Neural crest cell (in vitro differentiated cells): ENCODE measurements at regions not wholly inside any gene's neighbourhood (a gene's known extent, or its start where the extent isn't known, plus 50 kb on each side); places are given as distances from the start of the nearest gene placed in this dataset.

ENCODE experiments used
- DNase-seq: peaks from one replicate; pipeline ENCODE4 v3.0.0; 2021; ENCODE audit warnings: low read depth, mixed read lengths, low spot score
- H3K27ac Mint-ChIP-seq: one replicate; pipeline ENCODE4 v1.8.0; 2021; ENCODE audit warnings: mild to moderate bottlenecking, mixed read lengths; ENCODE audit not compliant: unreplicated experiment
- H3K27me3 Mint-ChIP-seq: 2 replicates; pipeline ENCODE4 v1.8.0; 2021; ENCODE audit warnings: low read depth, mild to moderate bottlenecking, mixed read lengths
- H3K36me3 Mint-ChIP-seq: 2 replicates; pipeline ENCODE4 v1.8.0; 2021; ENCODE audit warnings: low read depth, mild to moderate bottlenecking, mixed read lengths
- H3K4me1 Mint-ChIP-seq: 2 replicates; pipeline ENCODE4 v1.8.0; 2021; ENCODE audit warnings: mixed read lengths
- H3K4me3 Mint-ChIP-seq: one replicate; pipeline ENCODE4 v1.8.0; 2021; ENCODE audit warnings: mild to moderate bottlenecking, mixed read lengths
- H3K9me3 Mint-ChIP-seq: 2 replicates; pipeline ENCODE4 v1.8.0; 2021; ENCODE audit warnings: mixed read lengths
- TF ChIP-seq, protein P1 (sequence below): fragments of 200-600 bp; sonication (generic); conservative IDR thresholded peaks from 2 replicates; pipeline ENCODE4 v1.5.0; 2021; ENCODE audit warnings: antibody characterized with exemption, mild to moderate bottlenecking

DNA sequence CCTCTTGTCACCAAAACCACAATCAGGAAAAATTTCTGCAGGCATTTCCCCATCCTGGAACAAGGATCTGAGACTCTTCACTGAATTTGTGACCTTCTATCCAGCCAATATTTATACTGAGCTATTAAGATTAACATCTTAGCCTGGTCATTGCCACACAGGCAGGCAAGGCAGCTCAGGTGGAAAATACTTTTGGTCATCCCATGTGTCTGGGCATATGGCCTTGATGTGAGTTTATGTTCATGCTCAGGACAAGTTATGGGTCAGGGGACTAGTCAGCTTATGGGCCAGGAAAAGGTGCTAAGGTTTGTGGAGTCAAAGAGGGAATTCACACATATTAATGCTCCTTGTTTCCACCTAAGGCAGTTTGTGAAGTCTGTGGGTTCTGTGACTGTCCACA, 124.3 kb upstream of the TOP3B start:
- TF ChIP-seq, protein P1, sequence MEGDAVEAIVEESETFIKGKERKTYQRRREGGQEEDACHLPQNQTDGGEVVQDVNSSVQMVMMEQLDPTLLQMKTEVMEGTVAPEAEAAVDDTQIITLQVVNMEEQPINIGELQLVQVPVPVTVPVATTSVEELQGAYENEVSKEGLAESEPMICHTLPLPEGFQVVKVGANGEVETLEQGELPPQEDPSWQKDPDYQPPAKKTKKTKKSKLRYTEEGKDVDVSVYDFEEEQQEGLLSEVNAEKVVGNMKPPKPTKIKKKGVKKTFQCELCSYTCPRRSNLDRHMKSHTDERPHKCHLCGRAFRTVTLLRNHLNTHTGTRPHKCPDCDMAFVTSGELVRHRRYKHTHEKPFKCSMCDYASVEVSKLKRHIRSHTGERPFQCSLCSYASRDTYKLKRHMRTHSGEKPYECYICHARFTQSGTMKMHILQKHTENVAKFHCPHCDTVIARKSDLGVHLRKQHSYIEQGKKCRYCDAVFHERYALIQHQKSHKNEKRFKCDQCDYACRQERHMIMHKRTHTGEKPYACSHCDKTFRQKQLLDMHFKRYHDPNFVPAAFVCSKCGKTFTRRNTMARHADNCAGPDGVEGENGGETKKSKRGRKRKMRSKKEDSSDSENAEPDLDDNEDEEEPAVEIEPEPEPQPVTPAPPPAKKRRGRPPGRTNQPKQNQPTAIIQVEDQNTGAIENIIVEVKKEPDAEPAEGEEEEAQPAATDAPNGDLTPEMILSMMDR: no peak

DNA sequence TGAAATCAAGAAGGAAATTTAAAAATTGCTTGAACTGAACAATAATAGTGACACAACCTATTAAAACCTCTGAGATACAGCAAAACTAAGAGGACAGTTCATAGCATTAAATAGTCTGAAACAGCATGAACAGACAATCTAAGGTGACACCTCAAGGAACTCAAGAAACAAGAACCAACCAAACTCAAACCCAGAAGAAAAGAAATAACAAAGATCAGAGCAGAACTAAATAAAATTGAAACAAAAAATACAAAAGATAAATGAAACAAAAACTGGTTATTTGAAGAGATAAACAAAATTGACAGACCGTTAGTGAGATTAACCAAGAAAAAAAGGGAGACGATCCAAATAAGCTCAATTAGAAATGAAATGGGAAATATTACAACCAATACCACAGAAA, 122.8 kb upstream of the TOP3B start:
- TF ChIP-seq, protein P1: no peak
- Mint-ChIP-seq H3K4me3 (no peak overlapping the region), H3K27ac (no peak overlapping the region), H3K27me3 (peaks cover 50% of the 10 kb centered on the region), H3K36me3 (no peaks in the 10 kb centered on the region), H3K9me3 (no peaks in the 10 kb centered on the region), H3K4me1 (no peaks in the 10 kb centered on the region)
- DNase-seq: no peak

More for the DNA sequence above, 124.3 kb upstream of the TOP3B start:
- no peak overlapping the region for H3K4me3 Mint-ChIP-seq
- peaks cover 5% of the 10 kb centered on the region for H3K4me1 Mint-ChIP-seq
- no peak overlapping the region for H3K27ac Mint-ChIP-seq
- no peaks in the 10 kb centered on the region for H3K9me3 Mint-ChIP-seq
- H3K36me3 Mint-ChIP-seq: no peaks in the 10 kb centered on the region
- H3K27me3 Mint-ChIP-seq: peaks cover 45% of the 10 kb centered on the region
- no peak for DNase-seq

DNA sequence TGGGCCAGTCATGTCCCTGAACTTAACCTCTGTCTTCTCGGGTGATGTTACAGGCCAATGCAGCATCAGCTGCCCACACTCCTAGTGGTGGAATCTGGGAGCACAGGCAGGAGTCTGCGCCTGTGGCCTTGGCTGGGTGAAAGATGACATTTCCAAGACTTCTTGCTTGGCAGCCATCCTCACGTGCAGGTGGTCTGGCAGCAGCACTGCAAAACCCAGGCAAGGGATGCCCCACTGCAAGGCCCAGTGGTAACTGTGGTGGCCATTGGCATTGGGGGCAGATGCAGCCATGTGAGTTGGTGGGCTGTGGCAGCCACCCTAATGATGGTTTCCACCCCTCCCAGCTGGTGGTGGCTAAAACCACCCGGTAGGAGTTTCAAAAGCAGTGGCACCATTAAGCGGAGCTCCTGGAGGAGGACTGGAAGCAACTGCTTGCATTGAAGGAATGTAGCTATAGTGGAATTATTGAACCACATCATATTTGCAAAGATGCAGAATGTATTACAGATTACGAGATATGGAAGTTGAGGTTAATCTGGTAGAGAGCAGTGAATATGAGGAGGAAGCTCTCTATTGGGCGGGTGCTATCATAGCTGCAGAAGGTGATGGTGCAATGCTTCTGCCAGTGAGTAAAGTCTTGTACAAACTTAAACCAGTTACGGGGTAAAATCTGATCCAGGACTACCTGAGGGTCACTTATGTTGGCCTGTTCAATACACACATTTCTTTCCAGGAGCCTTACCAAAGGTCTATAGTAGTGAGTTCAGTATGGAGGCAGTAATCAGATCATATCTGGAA, 120.7 kb upstream of the TOP3B start:
- Mint-ChIP-seq H3K9me3 (no peaks in the 10 kb centered on the region), H3K4me1 (no peaks in the 10 kb centered on the region), H3K27ac (no peak overlapping the region), H3K36me3 (no peaks in the 10 kb centered on the region), H3K4me3 (no peak overlapping the region), H3K27me3 (peaks cover 70% of the 10 kb centered on the region)
- DNase-seq: peak; percentile 34
- TF ChIP-seq, protein P1: peak; percentile 56

DNA sequence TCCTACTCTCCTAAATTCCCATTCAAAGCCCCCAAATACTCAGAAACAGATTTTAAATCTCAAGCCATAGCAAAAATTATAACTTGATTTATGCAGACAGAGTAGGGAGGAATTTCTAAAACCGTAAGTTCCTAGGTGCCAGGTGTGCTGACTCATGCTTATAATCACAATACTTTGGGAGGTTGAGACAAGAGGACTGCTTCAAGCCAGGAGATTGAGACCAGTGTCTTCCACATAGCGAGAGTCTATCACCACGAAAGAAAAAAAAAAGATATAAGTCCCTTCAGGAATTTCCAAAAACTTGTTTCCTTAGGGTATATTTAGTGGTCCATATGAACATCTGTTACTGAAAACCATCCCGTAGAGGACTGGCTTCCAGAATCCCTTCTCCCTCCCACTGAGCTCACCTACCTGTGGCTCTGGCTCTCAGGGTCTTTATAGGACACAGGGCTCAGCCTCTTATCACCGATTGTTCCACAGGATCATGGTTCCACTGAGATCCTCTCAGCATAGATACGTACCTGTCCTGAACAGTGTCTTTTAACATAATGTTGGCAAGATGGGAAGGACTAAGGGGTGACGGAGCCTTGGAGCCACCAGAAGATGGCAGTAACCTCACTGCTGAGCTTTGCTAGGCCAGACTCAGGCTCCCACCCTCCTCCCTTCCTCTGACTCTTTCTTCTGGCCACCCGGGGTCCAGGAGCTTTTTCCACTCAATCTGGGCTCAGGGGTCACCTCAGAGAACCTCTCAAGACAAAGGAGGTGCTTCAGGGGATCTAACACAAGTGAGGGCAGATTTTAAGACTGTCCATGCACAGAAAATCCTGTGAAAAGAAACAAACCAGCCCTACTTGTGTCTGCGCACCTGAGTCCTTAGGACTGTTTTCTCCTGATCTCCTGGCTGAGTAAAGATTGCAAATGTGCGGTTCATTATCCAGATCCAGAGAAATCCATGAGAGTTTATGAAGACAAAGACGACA, 117.5 kb upstream of the TOP3B start:
- TF ChIP-seq, protein P1: peak; percentile 39
- H3K9me3 Mint-ChIP-seq: no peaks in the 10 kb centered on the region
- no peak overlapping the region for H3K27ac Mint-ChIP-seq
- H3K27me3 Mint-ChIP-seq: peaks cover 82% of the 10 kb centered on the region
- no peaks in the 10 kb centered on the region for H3K36me3 Mint-ChIP-seq
- no peaks in the 10 kb centered on the region for H3K4me1 Mint-ChIP-seq
- DNase-seq: no peak
- H3K4me3 Mint-ChIP-seq: no peak overlapping the region

DNA sequence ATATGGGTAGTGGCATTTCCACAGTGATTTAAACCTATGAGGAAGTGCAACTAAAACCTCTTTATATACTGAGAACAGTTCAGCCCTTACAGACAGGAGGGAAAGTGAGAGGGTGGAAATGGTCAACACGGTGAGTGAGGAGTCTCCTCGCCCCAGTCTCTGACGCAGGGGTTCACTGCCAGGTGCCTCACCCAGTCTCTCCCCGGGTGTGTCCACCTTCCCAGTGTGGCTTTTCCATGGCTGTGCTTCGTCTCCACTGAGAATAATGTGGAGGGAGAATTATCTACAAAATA, 116.6 kb upstream of the TOP3B start:
- Mint-ChIP-seq H3K9me3 (no peaks in the 10 kb centered on the region), H3K4me1 (no peaks in the 10 kb centered on the region), H3K4me3 (no peak overlapping the region), H3K27me3 (peaks cover 86% of the 10 kb centered on the region), H3K36me3 (no peaks in the 10 kb centered on the region), H3K27ac (no peak overlapping the region)
- TF ChIP-seq, protein P1: no peak
- DNase-seq: no peak
